ENCODE measurements at regions not wholly inside any gene's neighbourhood (a gene's known extent, or its start where the extent isn't known, plus 50 kb on each side); places are given as distances from the start of the nearest gene placed in this dataset.

- no peak for DNase-seq
Measured at GRCh38 chr1:218527737-218528136, 182.6 kb downstream of the TGFB2 start.

GRCh38 chr1:218529646-218530300 is 184.6 kb downstream of the TGFB2 start:
- no peak for DNase-seq

- DNase-seq, result no peak
Measured at GRCh38 chr1:218531936-218532335, 186.8 kb downstream of the TGFB2 start.

DNA sequence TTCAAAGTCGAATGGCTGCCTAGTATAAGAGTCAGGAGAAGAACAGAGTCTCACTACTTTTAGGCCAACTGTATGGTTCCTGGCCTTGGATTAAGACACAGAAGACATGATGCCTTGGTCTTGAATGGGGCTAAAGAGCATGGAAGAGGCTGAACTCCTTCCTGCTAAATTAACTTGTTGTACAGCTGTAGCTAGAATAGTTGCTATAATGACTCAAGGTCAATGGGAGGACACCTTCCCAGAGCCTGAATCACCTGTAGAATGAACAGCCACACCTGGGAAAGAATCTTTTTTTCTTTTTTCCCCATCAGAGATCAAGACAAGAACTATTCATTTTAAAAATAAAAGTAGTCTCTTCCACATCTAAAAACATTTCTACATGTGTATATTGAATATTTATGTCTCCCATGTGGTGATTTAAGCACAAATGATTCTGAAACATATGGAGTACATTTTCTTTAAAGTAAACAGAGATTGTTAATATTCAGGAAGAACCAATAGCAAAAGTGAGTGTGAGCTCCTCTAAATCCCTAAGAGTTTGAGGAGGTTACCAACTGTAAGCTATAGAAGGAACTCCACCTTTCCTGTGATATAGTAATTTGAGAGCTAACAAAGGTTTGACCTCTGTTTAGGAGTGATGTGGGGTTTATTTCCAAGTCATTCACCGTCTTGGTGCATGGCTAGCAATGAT is 191.3 kb downstream of the TGFB2 start:
- DNase-seq, result no peak

GRCh38 chr1:218537122-218537913 is 192.2 kb downstream of the TGFB2 start:
- no peak for DNase-seq

GRCh38 chr1:218538341-218538740 is 193.2 kb downstream of the TGFB2 start:
- DNase-seq, result no peak

DNA sequence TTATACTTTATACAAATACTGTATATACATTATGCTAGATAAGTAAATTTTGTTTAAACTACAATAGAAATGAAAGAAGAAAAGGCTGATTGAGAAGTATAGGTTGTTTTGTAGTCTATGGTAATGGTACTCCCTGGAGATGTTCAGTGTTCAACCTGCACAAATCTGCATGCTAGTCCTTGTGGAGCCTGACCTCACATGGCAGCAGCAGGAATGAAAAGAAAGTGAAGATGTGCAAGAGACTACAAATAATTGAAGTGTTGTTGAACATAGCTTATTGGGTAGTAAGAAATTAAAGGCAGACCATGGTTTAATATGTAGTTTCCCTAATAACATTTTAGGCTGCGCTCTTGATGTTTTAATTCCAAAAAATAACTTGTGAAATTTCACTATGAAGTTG is 201.2 kb downstream of the TGFB2 start:
- no peak for DNase-seq

DNA sequence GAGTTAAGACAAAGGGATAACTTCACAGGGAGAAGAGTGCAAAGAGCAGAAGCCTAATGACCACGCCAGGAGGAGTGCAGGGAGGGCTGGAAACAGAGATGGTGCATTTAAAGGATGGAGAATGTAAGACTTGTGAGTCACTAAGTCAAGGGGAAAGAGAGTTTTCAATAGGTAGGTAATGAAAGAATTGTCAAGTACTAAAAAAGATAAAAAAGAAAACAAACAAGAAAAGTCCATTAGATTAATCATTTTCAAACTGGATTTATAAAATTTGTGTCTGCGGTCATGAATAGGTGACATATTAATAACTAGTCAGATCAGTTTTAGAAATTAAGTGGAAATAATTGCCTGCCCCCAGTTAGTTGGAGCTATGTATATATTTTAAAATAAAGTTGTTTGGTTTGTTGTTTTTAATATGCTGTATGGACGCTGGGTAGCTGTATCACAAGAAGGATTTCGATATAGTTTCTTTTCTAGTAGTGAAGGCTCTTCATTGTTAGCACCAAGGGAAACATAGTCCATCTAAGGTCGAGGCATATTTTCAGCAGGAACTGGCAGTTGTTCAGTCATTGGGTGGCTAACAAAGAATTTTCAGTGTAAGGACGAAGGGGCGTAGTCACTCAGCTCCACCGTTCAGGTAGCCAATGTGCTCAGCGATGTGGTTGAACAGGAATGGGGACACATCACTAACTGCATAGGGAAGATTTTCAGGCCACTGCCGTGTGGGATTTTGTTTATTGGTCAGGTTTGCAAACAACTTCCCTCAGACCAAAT is 203.0 kb downstream of the TGFB2 start:
- DNase-seq, result no peak

DNA sequence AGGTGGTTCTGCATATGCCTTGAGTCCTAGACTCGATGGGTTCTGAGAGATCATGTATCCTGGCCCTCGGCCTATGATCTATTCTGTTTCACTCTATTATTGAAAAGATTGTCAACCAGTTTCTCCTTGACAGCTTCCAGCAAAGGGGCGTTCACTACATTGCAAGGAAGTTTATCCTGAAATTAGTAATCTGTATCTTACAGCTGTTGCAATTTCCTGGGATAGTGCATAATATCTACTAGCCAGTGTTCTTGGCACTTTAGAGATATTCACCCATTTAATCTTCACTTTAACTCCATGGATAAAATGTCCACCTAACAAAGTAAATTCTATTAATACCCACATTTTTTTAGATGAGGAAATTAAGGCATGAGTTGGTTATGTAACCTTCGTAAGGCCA is 203.6 kb downstream of the TGFB2 start:
- no peak for DNase-seq

DNA sequence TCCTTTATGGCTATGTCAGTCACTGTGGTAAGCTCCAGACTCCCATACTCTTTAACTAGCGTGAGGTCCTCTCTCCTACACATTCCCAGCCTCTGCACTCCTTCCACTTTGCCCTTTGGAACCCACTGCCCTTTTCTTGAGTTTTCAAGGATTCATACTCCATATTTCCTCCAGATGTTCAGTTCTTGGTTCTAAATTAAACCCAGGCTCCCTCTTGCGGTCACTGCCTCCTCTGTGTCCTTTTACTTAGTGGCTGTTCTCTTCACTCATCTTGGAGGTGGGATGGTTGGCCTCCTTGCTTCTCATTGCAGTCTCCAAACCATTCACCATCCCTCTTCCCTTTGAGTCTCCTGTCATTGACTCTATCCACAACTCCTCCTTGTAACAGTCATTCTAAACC is 208.1 kb downstream of the TGFB2 start:
- no peak for DNase-seq

DNA sequence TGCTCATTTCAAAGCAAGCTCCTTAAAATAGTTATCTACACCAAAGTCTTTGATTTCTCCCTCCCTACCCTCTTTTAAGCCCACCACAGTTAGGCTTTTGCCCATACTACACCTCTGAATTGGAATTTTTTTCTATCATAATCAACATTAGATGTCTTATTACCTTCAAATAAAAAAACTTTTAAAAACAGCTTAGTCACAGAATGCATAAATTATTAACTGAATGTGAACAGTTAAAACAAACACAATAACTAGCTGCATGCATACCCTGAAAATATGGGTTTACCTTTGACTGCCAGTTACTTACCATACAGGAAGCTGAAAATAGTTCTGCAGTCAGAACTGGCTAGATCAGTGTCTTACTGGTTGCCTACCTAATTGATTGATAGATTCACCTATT is 210.9 kb downstream of the TGFB2 start:
- no peak for DNase-seq

DNA sequence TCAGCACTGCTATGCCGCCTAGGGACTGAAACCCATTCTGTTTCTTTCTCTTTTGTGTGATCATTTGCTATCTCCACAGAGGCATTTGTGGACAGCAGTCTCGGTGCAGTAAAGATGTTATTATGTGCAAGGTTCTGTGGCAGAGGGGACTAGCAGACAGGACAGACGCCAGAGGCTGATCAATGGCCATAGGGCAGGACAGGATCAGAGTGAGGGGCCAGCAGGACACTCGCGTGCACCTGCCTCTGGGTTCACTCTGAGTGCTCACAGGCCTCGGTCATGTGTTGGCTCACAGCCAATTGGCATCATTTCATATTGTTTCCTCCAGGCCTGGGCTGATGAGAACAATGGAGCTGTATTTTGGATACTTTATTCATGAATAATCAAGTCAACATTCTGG is 212.6 kb downstream of the TGFB2 start:
- peak; percentile 93 for DNase-seq

DNA sequence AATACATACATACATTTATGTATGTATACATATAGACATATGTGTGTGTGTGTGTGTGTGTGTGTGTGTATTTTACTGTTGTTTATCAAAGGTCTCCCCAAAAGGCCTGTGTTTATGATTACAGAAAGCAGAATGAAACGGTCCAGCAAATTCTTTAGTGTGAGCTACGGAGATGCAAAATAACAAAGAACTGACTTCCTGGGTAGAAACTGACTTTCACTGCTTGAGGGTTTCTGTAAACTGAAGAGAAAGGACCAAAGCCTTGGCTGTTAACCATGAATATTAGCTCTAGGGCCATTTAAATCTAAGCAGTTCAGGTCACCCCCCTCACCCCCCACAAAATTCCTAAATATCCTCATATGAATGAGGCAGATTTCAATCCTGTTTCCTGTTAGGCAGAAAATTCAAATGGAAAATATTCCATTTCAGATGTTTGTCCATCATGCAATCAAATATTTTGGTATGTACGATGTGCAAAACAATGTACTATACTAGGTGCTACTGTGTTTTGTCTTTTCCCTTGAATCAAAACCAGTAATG is 213.2 kb downstream of the TGFB2 start:
- peak; percentile 72 for DNase-seq

DNA sequence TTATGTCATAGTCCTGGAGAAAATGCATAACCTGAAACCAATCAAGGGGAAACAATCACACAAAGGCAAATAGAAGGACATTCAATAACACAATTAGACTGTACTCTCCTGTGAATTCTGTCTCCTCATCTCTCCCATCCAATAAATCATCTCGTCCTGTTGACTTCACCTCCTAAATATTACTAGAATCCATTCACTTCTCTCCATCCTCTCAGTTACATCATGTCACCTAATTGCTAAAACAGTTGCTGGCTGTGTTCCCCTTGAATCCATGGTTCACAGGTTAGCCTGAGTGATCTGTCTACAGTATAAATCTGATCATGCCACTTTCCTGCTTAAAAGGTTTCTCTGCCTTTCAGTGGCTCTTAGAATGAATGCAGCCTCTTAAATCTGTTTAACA is 220.2 kb downstream of the TGFB2 start:
- DNase-seq, result peak; percentile 79

DNA sequence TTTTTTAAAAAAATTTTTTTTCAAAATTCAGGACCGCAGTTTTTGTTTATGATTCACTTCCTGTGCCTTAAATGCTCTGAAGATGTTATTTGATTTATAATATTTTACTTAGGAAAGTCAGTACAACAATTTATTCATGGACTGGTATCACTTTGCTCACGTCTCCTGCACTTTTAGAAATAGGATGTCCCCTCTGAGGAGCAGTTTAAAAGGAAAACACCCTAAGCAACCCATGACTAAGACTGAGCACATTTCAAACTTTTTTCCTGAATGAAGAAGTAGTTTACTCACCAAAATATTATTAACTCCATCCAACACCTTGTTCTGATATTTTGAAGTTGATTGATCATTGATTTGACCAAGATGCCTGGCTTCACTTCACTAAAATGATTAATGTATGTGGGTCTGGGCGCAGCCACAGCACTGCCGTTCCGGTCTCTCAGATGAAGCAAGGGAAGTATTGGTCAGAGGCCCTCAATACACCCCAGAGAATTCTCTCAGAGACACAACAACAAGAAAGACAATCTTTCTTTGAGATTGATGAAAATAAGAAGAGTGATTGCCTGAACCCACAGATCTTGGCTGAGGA is 223.9 kb downstream of the TGFB2 start:
- no peak for DNase-seq

DNA sequence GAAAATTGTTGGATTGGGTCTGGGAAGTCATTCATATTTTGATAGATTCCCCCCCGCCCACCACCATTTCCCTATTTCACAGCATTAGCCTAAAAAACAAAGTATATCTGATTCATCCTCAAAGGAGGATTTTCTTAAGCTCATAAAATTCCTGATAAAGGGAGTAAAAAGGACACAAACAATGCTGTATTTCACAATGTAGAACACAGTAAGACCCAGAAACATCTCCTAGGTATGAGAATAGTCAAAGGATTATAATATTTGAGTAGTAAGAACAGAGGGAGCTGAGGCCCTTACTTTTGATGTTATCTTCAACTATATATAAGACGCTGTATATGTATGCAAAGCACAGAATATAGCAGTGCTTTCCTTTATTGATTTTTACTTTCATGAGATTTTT is 225.3 kb downstream of the TGFB2 start:
- DNase-seq, result no peak

DNA sequence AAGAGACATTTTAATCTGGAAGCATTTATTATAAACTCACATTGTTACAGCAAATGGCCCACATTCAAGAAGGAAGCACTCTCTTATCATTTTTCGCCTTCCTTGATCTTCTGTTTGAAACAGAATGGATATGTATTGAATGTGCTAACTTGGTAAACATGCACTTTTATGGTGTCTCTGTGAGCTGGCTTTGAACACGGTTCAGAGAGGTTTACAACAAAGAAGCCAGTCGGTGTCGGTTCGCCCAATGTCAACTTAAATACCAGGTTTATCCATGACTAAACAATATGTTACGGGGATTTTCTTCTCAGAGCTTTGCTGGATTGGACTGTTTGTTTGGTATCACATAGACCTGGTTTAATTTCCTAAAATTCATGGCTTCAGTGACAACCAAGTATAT is 226.4 kb downstream of the TGFB2 start:
- no peak for DNase-seq

DNA sequence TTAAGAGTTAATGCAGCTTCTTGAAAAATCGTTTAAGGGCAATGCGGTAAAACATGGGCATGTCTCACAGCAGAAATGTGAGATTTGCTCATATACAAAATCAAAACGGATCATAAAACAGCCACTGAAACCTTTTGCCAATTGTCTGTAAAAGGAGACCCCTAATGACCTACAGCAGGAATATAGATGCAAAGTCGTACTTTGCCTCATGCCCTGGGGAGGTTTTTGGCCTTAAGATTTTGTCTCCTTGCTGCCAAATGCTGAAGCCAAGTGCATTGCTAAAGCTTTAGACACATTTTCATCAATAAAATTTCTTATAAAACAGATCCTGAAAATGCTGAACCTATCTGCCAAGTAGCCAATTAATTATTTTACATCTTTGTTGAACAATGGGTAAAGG is 226.9 kb downstream of the TGFB2 start:
- no peak for DNase-seq

GRCh38 chr1:218573925-218574324 is 228.8 kb downstream of the TGFB2 start:
- DNase-seq, result no peak

DNA sequence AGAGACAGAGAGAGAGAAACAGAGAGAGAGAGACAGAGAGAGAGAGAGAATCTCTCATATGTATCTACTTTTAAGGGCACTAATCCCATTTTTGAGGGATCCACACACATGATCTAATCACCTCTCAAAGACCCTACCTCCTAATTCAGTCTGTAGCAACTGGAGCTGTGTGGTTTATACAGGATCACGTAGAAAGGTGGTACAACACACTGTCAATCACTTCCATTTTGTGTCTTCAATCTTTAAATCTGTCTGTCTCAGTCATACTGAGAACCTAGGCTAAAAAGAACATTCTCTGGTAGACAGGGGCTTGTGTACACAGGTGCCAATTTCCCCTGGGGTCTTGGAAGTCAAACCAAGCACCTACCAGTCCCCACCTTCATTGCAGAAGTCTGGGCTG is 229.9 kb downstream of the TGFB2 start:
- DNase-seq, result no peak

DNA sequence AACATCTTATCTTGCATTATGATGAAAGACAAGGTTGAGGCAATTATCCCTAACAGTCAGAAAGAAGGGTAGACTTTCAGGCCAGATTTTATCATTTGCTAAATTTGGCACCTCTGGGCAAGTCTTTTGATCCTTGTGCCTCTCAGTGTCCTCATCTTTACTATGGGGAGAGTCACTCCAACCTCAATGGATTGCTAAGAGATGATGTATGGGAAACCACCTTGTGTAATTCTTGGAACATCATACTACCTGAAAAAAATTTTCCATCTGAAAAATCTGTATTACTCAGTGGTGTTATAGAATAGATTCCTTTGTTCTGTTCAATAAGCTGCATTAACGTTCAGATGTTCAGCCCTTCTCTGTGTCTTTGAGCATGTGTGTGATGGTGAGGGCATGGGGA is 230.7 kb downstream of the TGFB2 start:
- no peak for DNase-seq

DNA sequence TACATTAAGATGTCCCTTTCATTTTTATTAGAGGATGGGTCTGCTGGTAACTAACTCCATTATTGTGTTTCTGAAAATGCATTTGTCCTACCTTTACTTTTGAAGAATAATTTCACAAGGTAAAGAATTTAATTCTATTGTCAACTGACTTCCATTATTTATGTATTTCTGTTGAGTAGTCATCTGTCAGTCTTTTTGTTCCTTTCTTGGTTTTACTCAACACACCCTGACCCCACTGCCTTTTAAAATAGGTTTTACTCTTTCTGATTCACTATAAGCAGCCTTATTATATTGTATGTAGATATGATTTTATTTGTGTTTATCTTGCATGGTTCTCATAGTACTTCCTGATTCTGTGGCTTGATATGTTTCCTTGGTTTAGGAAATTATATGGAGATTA is 237.5 kb downstream of the TGFB2 start:
- DNase-seq, result no peak
